ENCODE measurements at regions not wholly inside any gene's neighbourhood (a gene's known extent, or its start where the extent isn't known, plus 50 kb on each side); places are given as distances from the start of the nearest gene placed in this dataset.

- TF ChIP-seq CTCF (IDR thresholded peaks at IDR 0.05): no peak
- TF ChIP-seq POLR2A (IDR thresholded peaks at IDR 0.05): no peak
Observed at GRCh38 chr20:11271920-11272594, 598.3 kb upstream of the JAG1 start.

All from Peyer's patch (tissue), 4 donors.